ENCODE measurements at regions not wholly inside any gene's neighbourhood (a gene's known extent, or its start where the extent isn't known, plus 50 kb on each side); places are given as distances from the start of the nearest gene placed in this dataset.
"Not testable (repeated sequence)": the region's sequence is repeated elsewhere in the genome, so short reads cannot be mapped to it uniquely, and the experiment has no call there.

- Mint-ChIP-seq H3K27me3 (ENCODE audit: low read depth) (no peaks in the 10 kb centered on the region), H3K9me3 (peaks cover 5% of the 10 kb centered on the region), H3K36me3 (ENCODE audit: low read depth) (peaks cover 34% of the 10 kb centered on the region), H3K4me1 (peaks cover 11% of the 10 kb centered on the region), H3K4me3 (no peak overlapping the region), H3K27ac (ENCODE audit: unreplicated experiment) (no peak overlapping the region)
- no peak for DNase-seq (ENCODE audit: low read depth, low spot score)
- TF ChIP-seq CTCF (conservative IDR thresholded peaks at IDR 0.05), result no peak
Observed at GRCh38 chr11:34806875-34807274, 109.3 kb downstream of the APIP start.

- Mint-ChIP-seq H3K36me3 (ENCODE audit: low read depth) (peaks cover 30% of the 10 kb centered on the region), H3K4me3 (no peak overlapping the region), H3K27me3 (ENCODE audit: low read depth) (no peaks in the 10 kb centered on the region), H3K9me3 (peaks cover 5% of the 10 kb centered on the region), H3K27ac (ENCODE audit: unreplicated experiment) (no peak overlapping the region), H3K4me1 (peaks cover 11% of the 10 kb centered on the region)
- DNase-seq (ENCODE audit: low read depth, low spot score), result no peak
- no peak for TF ChIP-seq CTCF (conservative IDR thresholded peaks at IDR 0.05)
Observed at GRCh38 chr11:34805937-34806336, 110.2 kb downstream of the APIP start.

GRCh38 chr11:34799848-34800247, 116.3 kb downstream of the APIP start:
- DNase-seq (ENCODE audit: low read depth, low spot score), result no peak
- peaks cover 15% of the 10 kb centered on the region for H3K4me1 Mint-ChIP-seq
- peaks cover 47% of the 10 kb centered on the region for H3K36me3 Mint-ChIP-seq (ENCODE audit: low read depth)
- no peak overlapping the region for H3K27ac Mint-ChIP-seq (ENCODE audit: unreplicated experiment)
- no peak for TF ChIP-seq CTCF (conservative IDR thresholded peaks at IDR 0.05)
- no peak overlapping the region for H3K4me3 Mint-ChIP-seq
- peaks cover 12% of the 10 kb centered on the region for H3K9me3 Mint-ChIP-seq
- no peaks in the 10 kb centered on the region for H3K27me3 Mint-ChIP-seq (ENCODE audit: low read depth)

GRCh38 chr11:34798985-34799384, 117.2 kb downstream of the APIP start:
- H3K27ac Mint-ChIP-seq (ENCODE audit: unreplicated experiment), result no peak overlapping the region
- peaks cover 18% of the 10 kb centered on the region for H3K4me1 Mint-ChIP-seq
- peaks cover 12% of the 10 kb centered on the region for H3K9me3 Mint-ChIP-seq
- peaks cover 53% of the 10 kb centered on the region for H3K36me3 Mint-ChIP-seq (ENCODE audit: low read depth)
- no peaks in the 10 kb centered on the region for H3K27me3 Mint-ChIP-seq (ENCODE audit: low read depth)
- no peak for TF ChIP-seq CTCF (conservative IDR thresholded peaks at IDR 0.05)
- DNase-seq (ENCODE audit: low read depth, low spot score), result no peak
- no peak overlapping the region for H3K4me3 Mint-ChIP-seq

GRCh38 chr11:34797497-34797896, 118.7 kb downstream of the APIP start:
- not testable (repeated sequence) for H3K4me3 Mint-ChIP-seq; H3K27me3 Mint-ChIP-seq (ENCODE audit: low read depth); H3K27ac Mint-ChIP-seq (ENCODE audit: unreplicated experiment); DNase-seq (ENCODE audit: low read depth, low spot score)
- Mint-ChIP-seq H3K36me3 (ENCODE audit: low read depth) (peaks cover 49% of the 10 kb centered on the region), H3K9me3 (peaks cover 12% of the 10 kb centered on the region), H3K4me1 (peaks cover 31% of the 10 kb centered on the region)

- no peak for DNase-seq (ENCODE audit: low read depth, low spot score)
- Mint-ChIP-seq H3K27ac (ENCODE audit: unreplicated experiment) (peak overlapping the region; percentile 4), H3K9me3 (peaks cover 12% of the 10 kb centered on the region), H3K36me3 (ENCODE audit: low read depth) (peaks cover 48% of the 10 kb centered on the region), H3K27me3 (ENCODE audit: low read depth) (no peaks in the 10 kb centered on the region), H3K4me1 (peaks cover 43% of the 10 kb centered on the region), H3K4me3 (no peak overlapping the region)
- TF ChIP-seq CTCF (conservative IDR thresholded peaks at IDR 0.05), result no peak
Observed at GRCh38 chr11:34795641-34796040, 120.5 kb downstream of the APIP start.
